Endothelial cell of umbilical vein (primary cell): ENCODE measurements at regions not wholly inside any gene's neighbourhood (a gene's known extent, or its start where the extent isn't known, plus 50 kb on each side); places are given as distances from the start of the nearest gene placed in this dataset.

Experiments used
- BruUV-seq: library from RNA; stranded (reverse); fragments of 400-500 nt; replicated peaks from 2 replicates; lab custom pipeline; 2021; lab: Mats Ljungman, UMichigan
- CTCF ChIA-PET: fragments of 300-600, 350-600 bp; sonication (Branson Sonifier 250); formaldehyde crosslinking; loops from one replicate; lab custom pipeline; 2021; ENCODE audit warnings: antibody characterized with exemption, inconsistent platforms; lab: Charles Lee
- POLR2A ChIA-PET: fragments of 300-600, 350-600 bp; sonication (Branson Sonifier 250); formaldehyde crosslinking; loops from one replicate; lab custom pipeline; 2021; ENCODE audit warnings: antibody characterized with exemption, inconsistent platforms; lab: Charles Lee
- DNase-seq: peaks from one replicate; pipeline ENCODE4 v3.0.0-alpha.2; 2011; ENCODE audit warnings: low read depth, low spot score
- FAIRE-seq: peaks from 2 replicates; lab custom pipeline; 2011; peaks lifted over from hg19 to GRCh38; lab: Jason Lieb, UNC
- H2AFZ ChIP-seq: 2 replicates; pipeline ENCODE4 v1.6.0; 2012; ENCODE audit warnings: low read depth, low read length, control low read depth, inconsistent platforms
- H3K27ac ChIP-seq: 2 replicates; pipeline ENCODE4 v1.5.1; 2011; ENCODE audit warnings: low read depth, mild to moderate bottlenecking, control low read depth, low read length, moderate library complexity; ENCODE audit not compliant: insufficient read depth
- H3K27me3 ChIP-seq, 2 experiments: 2 replicates each; pipeline versions ENCODE4 v1.6.0 to v1.6.1; 2011; ENCODE audit warnings: low read length in 2 of 2, mixed read lengths in 1 of 2; ENCODE audit not compliant: control insufficient read depth in 2 of 2, insufficient read depth in 2 of 2
- H3K36me3 ChIP-seq, 2 experiments: 2 replicates in 1 of 2; 3 replicates in 1 of 2; pipeline ENCODE4 v1.5.1; 2011; ENCODE audit warnings: low read length in 2 of 2, mild to moderate bottlenecking in 1 of 2, moderate library complexity in 1 of 2; ENCODE audit not compliant: control insufficient read depth in 2 of 2, insufficient read depth in 2 of 2; ENCODE audit errors: extremely low read depth in 1 of 2
- H3K4me1 ChIP-seq: 3 replicates; pipeline ENCODE4 v1.5.1; 2011; ENCODE audit warnings: mild to moderate bottlenecking, low read length; ENCODE audit not compliant: control insufficient read depth, insufficient read depth; ENCODE audit errors: extremely low read depth
- H3K4me2 ChIP-seq: 2 replicates; pipeline ENCODE4 v1.6.1; 2011; ENCODE audit warnings: low read length, control low read depth, mixed read lengths; ENCODE audit not compliant: insufficient read depth
- H3K4me3 ChIP-seq, 3 experiments: fragments of 200-600 bp in 1 of 3; sonication (generic), shearing (Covaris generic) in 1 of 3; replicated peaks in 1 of 3; 2 replicates each; pipeline ENCODE4 v1.5.1; 2011 to 2016; ENCODE audit warnings: control low read depth in 3 of 3, low read length in 3 of 3, mild to moderate bottlenecking in 2 of 3, inconsistent platforms in 1 of 3, low read depth in 1 of 3, moderate library complexity in 1 of 3; ENCODE audit not compliant: insufficient read depth in 1 of 3
- H3K79me2 ChIP-seq: 2 replicates; pipeline ENCODE4 v1.6.0; 2012; ENCODE audit warnings: low read length, inconsistent platforms; ENCODE audit not compliant: control insufficient read depth, insufficient read depth
- H3K9ac ChIP-seq: replicated peaks from 2 replicates; pipeline ENCODE3; 2011; ENCODE audit warnings: low read length, control low read depth; ENCODE audit not compliant: insufficient read depth; ENCODE audit errors: extremely low read depth
- H3K9me1 ChIP-seq: replicated peaks from 3 replicates; pipeline ENCODE4 v1.6.0; 2011; ENCODE audit warnings: mild to moderate bottlenecking, low read length; ENCODE audit not compliant: control insufficient read depth, insufficient read depth; ENCODE audit errors: extremely low read depth
- H3K9me3 ChIP-seq: replicated peaks from 2 replicates; pipeline ENCODE4 v1.5.1; 2012; ENCODE audit warnings: low read length, inconsistent platforms; ENCODE audit not compliant: control insufficient read depth, insufficient read depth
- H4K20me1 ChIP-seq: replicated peaks from 2 replicates; pipeline ENCODE3; 2011; ENCODE audit warnings: mild to moderate bottlenecking, low read length; ENCODE audit not compliant: control insufficient read depth, insufficient read depth; ENCODE audit errors: extremely low read depth
- CTCF ChIP-seq, 2 donors: IDR thresholded peaks; 1 replicate in 1 of 2; 2 replicates in 1 of 2; pipeline ENCODE4 v1.5.1; 2011; ENCODE audit warnings: low read length in 2 of 2, mild to moderate bottlenecking in 2 of 2, moderate library complexity in 2 of 2, control low read depth in 1 of 2, inconsistent platforms in 1 of 2, low read depth in 1 of 2; ENCODE audit not compliant: insufficient read depth in 1 of 2; ENCODE audit errors: extremely low read depth in 1 of 2
- EZH2 ChIP-seq: IDR thresholded peaks from 2 replicates; pipeline ENCODE4 v1.6.1; 2012; ENCODE audit warnings: borderline replicate concordance, low read depth, mild to moderate bottlenecking, moderate library complexity, low read length, inconsistent platforms; ENCODE audit not compliant: severe bottlenecking
- FOS ChIP-seq: IDR thresholded peaks from 2 replicates; pipeline ENCODE4 v1.6.1; 2011; ENCODE audit warnings: mild to moderate bottlenecking, low read length, moderate library complexity, borderline replicate concordance; ENCODE audit not compliant: insufficient read depth
- GATA2 ChIP-seq: IDR thresholded peaks from 2 replicates; pipeline ENCODE4 v1.7.0; 2011; ENCODE audit warnings: low read depth, mild to moderate bottlenecking, moderate library complexity, mixed read lengths, low read length; ENCODE audit not compliant: insufficient read length, insufficient read depth
- JUN ChIP-seq: IDR thresholded peaks from 2 replicates; pipeline ENCODE4 v1.6.1; 2011; ENCODE audit warnings: borderline replicate concordance, low read depth; ENCODE audit not compliant: insufficient read length, insufficient read depth
- MAX ChIP-seq: IDR thresholded peaks from 2 replicates; pipeline ENCODE4 v1.6.1; 2011; ENCODE audit not compliant: insufficient read depth, insufficient read length
- MYC ChIP-seq: IDR thresholded peaks from one replicate; pipeline ENCODE4 v1.6.1; 2011; ENCODE audit warnings: mild to moderate bottlenecking, low read depth, low read length
- POLR2A ChIP-seq: IDR thresholded peaks from 2 replicates; pipeline ENCODE4 v1.6.1; 2012; ENCODE audit warnings: low read depth, mild to moderate bottlenecking, control low read depth, low read length
- POLR2AphosphoS5 ChIP-seq: IDR thresholded peaks from 2 replicates; pipeline ENCODE4 v1.6.1; 2012; ENCODE audit warnings: low read depth, mild to moderate bottlenecking, control low read depth, low read length, moderate library complexity; ENCODE audit not compliant: insufficient read depth
- dilution Hi-C: fragments of 300-500 bp; cut with MboI; formaldehyde crosslinking; loops from one replicate; pipeline ENCODE4 v1.15.0; 2019; ENCODE audit warnings: low sequenced_read_pairs; ENCODE audit not compliant: extremely low pct_ligation_motif_present
- intact Hi-C: fragments of 100-400 bp; cut with micrococcal nuclease; formaldehyde crosslinking; loops from one replicate; pipeline ENCODE4 v1.10.0; 2022

- H3K27me3 ChIP-seq = peaks cover 0 to 11% of the 10 kb centered on the region in 2 experiments
- ChIA-PET CTCF (no interaction called here), POLR2A (no interaction called here)
- no peak for TF ChIP-seq EZH2
- TF ChIP-seq FOS = no peak
- no peak for TF ChIP-seq MAX
- TF ChIP-seq POLR2AphosphoS5 = no peak
- no peak for TF ChIP-seq GATA2
- TF ChIP-seq CTCF (IDR thresholded peaks at IDR 0.05; ENCODE audit: extremely low read depth in 1 of 2, insufficient read depth in 1 of 2, low read depth in 1 of 2, low read length in 2 of 2) = no peak
- no peak for TF ChIP-seq MYC
- no peak for TF ChIP-seq JUN
- no peak for TF ChIP-seq POLR2A
- DNase-seq (no peak), FAIRE-seq (no peak)
- intact Hi-C loops = loop anchor here (10.0 kb wide), 1 partner anchor 155 kb away; no protein-coding TSS in a partner anchor
- no peak overlapping the region for H3K27ac ChIP-seq
- H3K4me2 ChIP-seq = no peak overlapping the region
- H3K4me1 ChIP-seq = no peaks in the 10 kb centered on the region
- H3K36me3 ChIP-seq = no peaks in the 10 kb centered on the region
- no peak overlapping the region for H2AFZ ChIP-seq
- H4K20me1 ChIP-seq = no peaks in the 10 kb centered on the region
- no peaks in the 10 kb centered on the region for H3K79me2 ChIP-seq
- no peaks in the 10 kb centered on the region for H3K9me3 ChIP-seq
- dilution Hi-C loops = no loop called here
- H3K9me1 ChIP-seq = no peaks in the 10 kb centered on the region
- H3K4me3 ChIP-seq = no peak overlapping the region
- no TSS peak for BruUV-seq
- no peak overlapping the region for H3K9ac ChIP-seq
Observed at GRCh38 chr20:48169650-48170225, 384.5 kb upstream of the SULF2 start.
